ENCODE measurements at regions not wholly inside any gene's neighbourhood (a gene's known extent, or its start where the extent isn't known, plus 50 kb on each side); places are given as distances from the start of the nearest gene placed in this dataset.

DNA sequence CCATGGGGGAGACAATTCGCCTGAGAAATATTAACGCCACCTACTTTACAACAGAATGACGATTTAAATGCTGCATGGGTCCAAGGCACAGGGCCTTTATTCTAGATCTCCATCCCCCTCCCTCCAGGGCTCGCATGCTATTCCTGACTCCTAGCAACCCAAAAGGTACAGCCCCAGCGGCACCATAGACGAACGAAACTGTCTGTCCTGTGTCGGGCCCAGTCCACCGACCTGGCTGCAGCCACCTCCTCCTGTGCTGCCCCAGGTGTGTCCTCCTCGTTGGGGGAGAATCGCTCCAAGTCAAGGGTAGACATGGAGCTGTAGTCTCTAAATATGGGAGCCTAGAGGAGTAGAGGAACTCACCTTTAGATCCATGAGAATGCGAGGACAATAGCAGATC lies 196.5 kb downstream of the TOMM20 start:
- TF ChIP-seq, protein P1, sequence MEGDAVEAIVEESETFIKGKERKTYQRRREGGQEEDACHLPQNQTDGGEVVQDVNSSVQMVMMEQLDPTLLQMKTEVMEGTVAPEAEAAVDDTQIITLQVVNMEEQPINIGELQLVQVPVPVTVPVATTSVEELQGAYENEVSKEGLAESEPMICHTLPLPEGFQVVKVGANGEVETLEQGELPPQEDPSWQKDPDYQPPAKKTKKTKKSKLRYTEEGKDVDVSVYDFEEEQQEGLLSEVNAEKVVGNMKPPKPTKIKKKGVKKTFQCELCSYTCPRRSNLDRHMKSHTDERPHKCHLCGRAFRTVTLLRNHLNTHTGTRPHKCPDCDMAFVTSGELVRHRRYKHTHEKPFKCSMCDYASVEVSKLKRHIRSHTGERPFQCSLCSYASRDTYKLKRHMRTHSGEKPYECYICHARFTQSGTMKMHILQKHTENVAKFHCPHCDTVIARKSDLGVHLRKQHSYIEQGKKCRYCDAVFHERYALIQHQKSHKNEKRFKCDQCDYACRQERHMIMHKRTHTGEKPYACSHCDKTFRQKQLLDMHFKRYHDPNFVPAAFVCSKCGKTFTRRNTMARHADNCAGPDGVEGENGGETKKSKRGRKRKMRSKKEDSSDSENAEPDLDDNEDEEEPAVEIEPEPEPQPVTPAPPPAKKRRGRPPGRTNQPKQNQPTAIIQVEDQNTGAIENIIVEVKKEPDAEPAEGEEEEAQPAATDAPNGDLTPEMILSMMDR (IDR thresholded peaks at IDR 0.05), result no peak
- TF ChIP-seq POLR2A (IDR thresholded peaks at IDR 0.05), result no peak
